Cardiac fibroblast (primary cell): ENCODE measurements at regions not wholly inside any gene's neighbourhood (a gene's known extent, or its start where the extent isn't known, plus 50 kb on each side); places are given as distances from the start of the nearest gene placed in this dataset.
"Not testable (repeated sequence)": the region's sequence is repeated elsewhere in the genome, so short reads cannot be mapped to it uniquely, and the experiment has no call there.

Experiments
- DNase-seq, 2 donors: peaks; one replicate each; pipeline versions ENCODE4 v3.0.0 to v3.0.0-alpha.2; 2010; ENCODE audit warnings: low read depth in 2 of 2
- H3K4me3 ChIP-seq, 2 donors: replicated peaks in 1 of 2; 1 replicate in 1 of 2; 2 replicates in 1 of 2; pipeline ENCODE4 v1.5.1; 2011; ENCODE audit warnings: low read depth in 2 of 2, low read length in 2 of 2, mild to moderate bottlenecking in 2 of 2, moderate library complexity in 1 of 2
- CTCF ChIP-seq: IDR thresholded peaks from one replicate; pipeline ENCODE4 v1.5.1; 2011; ENCODE audit warnings: low read depth, mild to moderate bottlenecking, low read length, inconsistent platforms

- TF ChIP-seq CTCF, result peak; percentile 49
- DNase-seq, result peak; percentile 48 to 53
- no peak overlapping the region for H3K4me3 ChIP-seq
Observed at GRCh38 chr14:101665478-101666078, 95.9 kb upstream of the PPP2R5C start.

- DNase-seq, result no peak
- no peak overlapping the region for H3K4me3 ChIP-seq
- TF ChIP-seq CTCF, result no peak
Observed at GRCh38 chr14:101666264-101666663, 95.2 kb upstream of the PPP2R5C start.

GRCh38 chr14:101669629-101670028 is 91.9 kb upstream of the PPP2R5C start:
- no peak for TF ChIP-seq CTCF
- DNase-seq, result no peak
- H3K4me3 ChIP-seq, result no peak overlapping the region

- no peak for TF ChIP-seq CTCF
- no peak overlapping the region for H3K4me3 ChIP-seq
- DNase-seq, result no peak
Observed at GRCh38 chr14:101673873-101674272, 87.6 kb upstream of the PPP2R5C start.

GRCh38 chr14:101675835-101676234 is 85.7 kb upstream of the PPP2R5C start:
- not testable (repeated sequence) for DNase-seq, H3K4me3 ChIP-seq

GRCh38 chr14:101677912-101678327 is 83.6 kb upstream of the PPP2R5C start:
- H3K4me3 ChIP-seq, DNase-seq: not testable (repeated sequence)

GRCh38 chr14:101681795-101682194 is 79.7 kb upstream of the PPP2R5C start:
- DNase-seq, result no peak
- TF ChIP-seq CTCF, result no peak
- no peak overlapping the region for H3K4me3 ChIP-seq

- no peak for DNase-seq
- no peak for TF ChIP-seq CTCF
- H3K4me3 ChIP-seq, result no peak overlapping the region
Observed at GRCh38 chr14:101683365-101683764, 78.1 kb upstream of the PPP2R5C start.
